NCI-H146 treated with DMSO at 0.1 percent for 48 hours (cell line): ENCODE measurements at regions not wholly inside any gene's neighbourhood (a gene's known extent, or its start where the extent isn't known, plus 50 kb on each side); places are given as distances from the start of the nearest gene placed in this dataset.
"Not testable (repeated sequence)": the region's sequence is repeated elsewhere in the genome, so short reads cannot be mapped to it uniquely, and the experiment has no call there.

Experiments
- DNase-seq: peaks from one replicate; lab custom pipeline; 2025; ENCODE audit not compliant: unreplicated experiment; lab: John Stamatoyannopoulos, UW

DNA sequence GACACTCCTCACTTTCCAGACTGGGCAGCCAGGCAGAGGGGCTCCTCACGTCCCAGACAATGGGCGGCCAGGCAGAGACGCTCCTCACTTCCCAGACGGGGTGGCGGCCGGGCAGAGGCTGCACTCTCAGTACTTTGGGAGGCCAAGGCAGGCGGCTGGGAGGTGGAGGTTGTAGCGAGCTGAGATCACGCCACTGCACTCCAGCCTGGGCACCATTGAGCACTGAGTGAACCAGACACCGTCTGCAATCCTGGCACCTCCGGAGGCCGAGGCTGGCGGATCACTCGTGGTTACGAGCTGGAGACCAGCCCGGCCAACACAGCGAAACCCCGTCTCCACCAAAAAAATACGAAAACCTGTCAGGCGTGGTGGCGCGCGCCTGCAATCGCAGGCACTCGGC lies 134.1 kb upstream of the BOD1L1 start:
- DNase-seq = not testable (repeated sequence)

- DNase-seq = no peak
Measured at GRCh38 chr4:13762130-13762529, 134.6 kb upstream of the BOD1L1 start.

DNA sequence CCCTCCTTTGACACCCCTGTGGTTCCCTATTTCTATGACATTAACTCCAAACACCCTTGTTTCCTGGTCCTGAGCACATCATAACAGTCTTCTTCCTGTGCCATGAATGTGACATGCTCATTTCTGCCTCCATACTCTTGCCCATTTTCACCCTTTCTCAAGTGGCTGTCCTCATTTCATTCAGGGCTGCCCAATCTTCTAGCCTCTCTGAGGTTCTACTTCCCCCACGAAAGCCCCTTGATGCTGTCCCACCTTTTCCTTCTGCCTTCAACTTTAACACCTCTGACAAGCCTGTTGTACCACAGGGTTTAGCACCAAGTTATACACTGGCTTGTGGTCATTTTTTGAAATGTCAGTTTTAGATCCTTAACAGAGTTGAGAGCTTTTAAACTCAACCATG lies 136.2 kb upstream of the BOD1L1 start:
- DNase-seq = no peak

DNA sequence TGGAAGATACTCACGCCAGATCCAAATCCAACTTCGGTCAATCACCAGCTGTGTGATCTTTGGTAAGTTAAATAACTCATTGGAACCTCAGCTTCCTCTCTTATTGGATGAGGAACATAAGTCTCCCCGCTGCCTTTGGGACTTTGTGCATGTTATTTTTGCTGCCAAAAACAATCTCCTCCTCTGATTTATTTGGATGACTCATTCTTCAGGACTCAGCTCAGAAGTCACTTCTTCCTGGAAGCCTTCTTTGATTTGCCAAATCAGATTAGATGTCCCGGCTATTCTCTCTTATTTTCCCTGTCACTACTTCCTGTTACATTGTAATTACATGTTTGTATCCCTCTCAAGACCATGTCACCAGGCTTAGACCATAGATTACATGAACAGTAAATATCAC lies 138.0 kb upstream of the BOD1L1 start:
- DNase-seq = no peak

DNA sequence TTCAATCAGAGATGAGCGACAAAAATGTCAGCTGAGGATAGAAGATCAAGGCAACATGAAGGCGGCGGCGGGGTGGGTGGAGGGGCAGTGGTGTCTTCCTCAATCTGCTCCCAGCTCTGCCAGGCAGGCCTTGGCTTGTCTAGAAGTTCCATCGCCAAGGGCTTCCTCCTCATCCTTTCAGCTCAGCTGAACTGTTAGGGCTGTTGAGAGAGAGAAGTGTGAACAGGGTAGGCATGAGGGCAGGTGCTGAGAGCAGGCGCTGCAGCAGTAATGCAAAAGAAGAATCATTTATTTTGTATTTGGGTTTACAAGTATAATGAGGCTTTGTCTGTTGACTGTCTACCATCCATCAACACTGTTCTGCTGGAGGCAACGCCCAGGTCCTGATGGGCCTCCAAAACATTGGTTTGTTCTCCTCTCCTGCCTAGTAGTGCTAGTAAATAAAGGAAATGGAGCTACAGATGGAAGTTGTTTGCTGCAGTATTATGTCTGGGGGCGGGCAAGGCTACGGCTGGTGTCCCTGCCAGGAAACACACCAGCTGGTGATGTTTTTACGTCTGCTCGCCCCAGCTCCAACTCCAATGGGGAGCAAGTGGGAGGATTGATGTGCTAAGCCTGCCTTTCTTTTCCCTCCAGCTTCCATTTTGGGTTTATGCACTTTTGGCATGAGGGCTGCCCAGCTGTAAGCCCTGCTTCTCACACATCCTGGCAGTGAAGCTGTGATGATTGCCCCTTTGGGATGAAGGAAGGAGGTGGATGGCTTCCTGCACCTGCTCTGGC lies 139.4 kb upstream of the BOD1L1 start:
- no peak for DNase-seq

GRCh38 chr4:13777341-13777740 lies 149.8 kb upstream of the BOD1L1 start:
- no peak for DNase-seq

DNA sequence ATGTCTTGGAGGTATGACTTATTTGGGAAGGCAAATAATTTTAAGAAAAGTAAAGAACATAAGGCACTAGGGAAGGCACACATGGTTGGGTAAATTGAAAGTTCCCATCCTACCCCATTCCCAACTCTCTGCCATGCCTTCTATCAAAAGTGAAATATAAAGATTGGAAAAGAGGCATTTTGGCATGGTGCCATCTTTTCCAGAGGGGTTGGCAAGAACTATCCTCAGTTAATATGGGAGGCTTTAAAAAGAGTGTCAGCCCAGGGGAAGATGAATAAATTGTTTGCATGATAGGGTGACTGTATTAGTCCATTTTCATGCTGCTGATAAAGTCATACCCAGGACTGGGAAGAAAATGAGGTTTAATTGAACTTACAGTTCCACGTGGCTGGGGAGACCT lies 150.8 kb upstream of the BOD1L1 start:
- no peak for DNase-seq

GRCh38 chr4:13782231-13782630 lies 154.7 kb upstream of the BOD1L1 start:
- no peak for DNase-seq

DNA sequence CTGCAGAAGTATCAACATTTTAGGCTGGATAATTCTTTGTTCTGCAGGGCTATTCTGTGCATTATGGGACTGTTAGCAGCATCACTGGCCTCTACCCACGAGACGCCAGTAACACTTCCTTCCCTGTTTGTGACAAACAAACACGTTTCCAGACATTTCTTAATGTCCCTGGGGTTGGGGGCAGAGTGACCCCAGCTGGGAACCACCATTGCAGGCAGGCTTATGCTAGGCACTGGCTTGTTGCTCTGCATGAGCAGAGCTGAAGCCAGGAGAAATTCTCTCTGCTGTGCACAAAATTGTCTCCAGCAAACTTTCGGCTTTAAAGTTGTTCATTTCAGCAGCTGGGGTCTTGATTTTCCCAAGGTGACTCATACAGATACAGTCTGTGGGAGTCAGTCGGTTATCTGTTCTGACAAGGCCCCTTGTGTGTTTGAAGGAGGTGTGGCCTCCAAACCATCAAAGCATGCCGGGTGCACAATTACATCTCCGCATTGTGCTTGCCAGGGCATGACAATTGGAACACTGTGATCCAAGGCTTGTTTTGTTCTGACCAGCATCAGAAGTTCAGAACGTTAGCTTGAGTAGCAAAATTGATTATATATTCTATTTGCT lies 156.4 kb upstream of the BOD1L1 start:
- no peak for DNase-seq

GRCh38 chr4:13793020-13793710 lies 165.6 kb upstream of the BOD1L1 start:
- DNase-seq = no peak

DNA sequence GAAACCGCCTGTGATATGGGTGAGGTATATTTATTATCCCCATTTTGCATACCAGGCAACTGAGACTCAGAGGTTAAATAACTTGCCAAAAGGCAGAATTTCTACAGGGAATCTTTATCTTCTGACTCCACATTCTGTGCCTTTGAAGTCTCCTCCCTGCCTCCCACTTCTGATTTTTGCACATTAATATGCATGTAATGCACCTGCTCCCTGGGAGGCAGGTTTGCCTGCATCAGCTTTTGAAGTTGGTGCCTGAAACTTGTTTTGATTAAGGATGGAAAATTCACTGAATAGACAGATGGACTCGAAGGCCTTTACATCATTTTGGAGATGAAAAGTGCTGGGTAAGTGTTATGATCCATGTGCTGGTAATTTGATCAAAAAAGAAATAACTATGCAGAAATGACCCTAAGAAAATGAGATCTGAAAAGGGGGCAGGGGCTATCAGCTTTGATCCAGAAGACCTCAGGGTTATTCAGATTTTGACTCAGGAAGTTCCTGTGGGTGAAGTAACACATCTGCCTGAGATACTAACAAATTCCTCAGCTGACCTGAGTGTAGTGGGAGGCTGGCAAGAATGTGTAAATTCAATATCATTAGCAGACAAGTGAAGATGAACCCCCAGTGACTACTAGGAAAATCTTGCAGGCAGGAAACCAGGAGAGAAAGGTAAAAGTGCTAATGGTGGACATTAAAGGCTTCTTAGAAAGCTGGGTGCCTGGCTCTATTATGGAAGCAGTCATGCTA lies 167.5 kb upstream of the BOD1L1 start:
- no peak for DNase-seq

GRCh38 chr4:13797061-13797460 lies 169.5 kb upstream of the BOD1L1 start:
- no peak for DNase-seq

GRCh38 chr4:13815231-13815630 lies 187.7 kb upstream of the BOD1L1 start:
- no peak for DNase-seq

- no peak for DNase-seq
Measured at GRCh38 chr4:13816472-13816871, 188.9 kb upstream of the BOD1L1 start.

DNA sequence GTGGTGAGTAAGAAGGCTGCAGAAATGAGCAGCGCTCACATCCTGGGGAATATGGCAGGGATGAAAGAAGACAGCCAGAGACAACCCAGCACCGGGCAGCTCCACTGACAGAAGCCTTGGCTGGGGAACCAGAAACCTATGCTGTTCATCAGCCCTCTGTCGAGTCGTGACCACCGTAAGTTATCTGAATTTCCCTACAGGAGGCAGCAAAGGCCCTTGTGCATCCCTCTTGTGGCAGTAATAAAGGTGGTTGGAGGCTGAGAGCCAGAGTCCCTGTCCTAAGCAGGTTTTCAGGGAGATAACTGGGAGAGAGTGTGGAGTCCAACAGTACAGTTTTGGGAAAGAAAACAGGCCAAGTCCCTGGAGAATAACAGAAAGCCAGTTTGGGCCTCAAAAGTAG lies 194.0 kb upstream of the BOD1L1 start:
- no peak for DNase-seq

- not testable (repeated sequence) for DNase-seq
Measured at GRCh38 chr4:13825822-13826221, 198.3 kb upstream of the BOD1L1 start.

GRCh38 chr4:13829457-13829856 lies 201.9 kb upstream of the BOD1L1 start:
- no peak for DNase-seq

DNA sequence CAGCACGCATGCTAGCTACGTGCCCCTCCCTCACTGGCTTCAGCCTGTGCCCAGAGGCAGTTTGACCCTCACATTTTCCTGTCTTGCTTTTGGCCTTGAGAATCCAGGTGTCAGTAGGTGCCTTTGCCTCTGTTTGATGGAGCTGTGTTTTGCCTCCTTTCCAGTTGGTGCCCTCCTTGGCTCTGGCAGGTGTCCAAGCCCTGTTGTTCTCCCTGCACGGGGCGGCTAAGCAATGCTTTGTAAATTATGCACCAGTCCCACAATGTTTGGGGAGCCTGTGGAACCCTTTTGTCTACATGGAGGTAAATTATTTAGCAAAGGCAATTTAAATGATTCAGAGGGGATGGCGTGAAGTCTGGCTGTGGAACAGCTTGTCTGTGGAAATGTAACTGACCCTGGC lies 202.9 kb upstream of the BOD1L1 start:
- no peak for DNase-seq

- DNase-seq = no peak
Measured at GRCh38 chr4:13833171-13833804, 205.8 kb upstream of the BOD1L1 start.

DNA sequence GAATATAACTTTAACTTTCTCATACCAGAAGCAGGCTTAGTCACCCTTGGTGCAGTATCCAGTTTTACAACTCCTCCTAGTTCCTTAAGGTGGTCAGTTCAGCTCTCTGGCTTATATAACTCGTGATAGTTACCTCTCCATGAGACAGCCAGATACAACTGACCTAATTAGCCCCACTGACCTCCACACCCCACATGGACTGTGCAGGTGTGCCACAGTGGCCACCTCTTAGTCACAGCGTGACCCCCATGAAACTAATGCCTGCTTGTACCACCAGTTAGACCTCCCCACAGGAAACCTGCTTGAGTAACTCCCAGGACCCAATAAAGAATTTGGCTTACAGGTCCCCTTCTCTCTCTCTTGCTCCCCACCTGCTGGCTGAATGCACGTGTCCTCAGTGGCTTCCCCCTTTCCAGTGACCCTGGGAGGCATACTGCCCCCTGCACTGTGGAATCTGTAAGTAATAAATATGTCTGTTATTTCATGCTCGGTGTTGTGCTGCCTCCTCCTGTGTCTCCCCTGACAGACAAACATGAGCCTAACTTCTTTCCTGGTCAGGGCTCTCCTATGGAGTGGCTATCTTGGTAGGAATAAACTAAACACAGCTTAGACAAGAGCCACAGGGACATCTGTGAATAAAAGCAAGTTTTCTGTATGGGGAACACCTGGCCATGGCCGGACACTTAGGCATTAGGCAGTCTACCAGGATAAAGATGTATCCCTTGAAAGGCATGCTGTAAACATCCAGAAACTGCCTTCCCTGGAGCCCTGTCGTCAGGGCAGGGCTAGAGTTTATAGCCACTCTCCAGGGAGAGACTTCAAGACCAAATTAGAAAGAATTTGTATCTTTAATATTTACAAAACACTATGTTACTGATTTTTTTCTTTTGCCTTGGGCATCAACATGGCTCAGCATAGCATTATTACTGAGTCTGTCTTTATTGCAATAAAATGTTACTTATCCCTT lies 209.7 kb upstream of the BOD1L1 start:
- no peak for DNase-seq
